ENCODE measurements at regions not wholly inside any gene's neighbourhood (a gene's known extent, or its start where the extent isn't known, plus 50 kb on each side); places are given as distances from the start of the nearest gene placed in this dataset.

- TF ChIP-seq CTCF (IDR thresholded peaks at IDR 0.05; ENCODE audit: extremely low read depth in 1 of 2, insufficient read depth in 1 of 2, low read depth in 1 of 2, low read length in 2 of 2): no peak
- no peak for TF ChIP-seq GATA2 (IDR thresholded peaks at IDR 0.05; ENCODE audit: insufficient read depth, insufficient read length, low read depth, low read length)
- TF ChIP-seq JUN (IDR thresholded peaks at IDR 0.05; ENCODE audit: borderline replicate concordance, insufficient read depth, insufficient read length, low read depth): no peak
- no peak for TF ChIP-seq EZH2 (IDR thresholded peaks at IDR 0.05; ENCODE audit: borderline replicate concordance, low read depth, low read length, severe bottlenecking)
- no peak for TF ChIP-seq MYC (IDR thresholded peaks at IDR 0.05; ENCODE audit: low read depth, low read length)
- TF ChIP-seq POLR2A (IDR thresholded peaks at IDR 0.05; ENCODE audit: low read depth, low read length): no peak
Measured at GRCh38 chr14:38139926-38140325, 67.8 kb upstream of the SSTR1 start.
